DMS 273 treated with DMSO at 0.1 percent for 48 hours (cell line): ENCODE measurements at regions not wholly inside any gene's neighbourhood (a gene's known extent, or its start where the extent isn't known, plus 50 kb on each side); places are given as distances from the start of the nearest gene placed in this dataset.

ENCODE experiments used
- DNase-seq: peaks from one replicate; lab custom pipeline; 2025; lab: John Stamatoyannopoulos, UW

- DNase-seq = no peak
These were observed 103.6 kb upstream of the TBL1XR1 start for GRCh38 chr3:177300842-177301241.

DNA sequence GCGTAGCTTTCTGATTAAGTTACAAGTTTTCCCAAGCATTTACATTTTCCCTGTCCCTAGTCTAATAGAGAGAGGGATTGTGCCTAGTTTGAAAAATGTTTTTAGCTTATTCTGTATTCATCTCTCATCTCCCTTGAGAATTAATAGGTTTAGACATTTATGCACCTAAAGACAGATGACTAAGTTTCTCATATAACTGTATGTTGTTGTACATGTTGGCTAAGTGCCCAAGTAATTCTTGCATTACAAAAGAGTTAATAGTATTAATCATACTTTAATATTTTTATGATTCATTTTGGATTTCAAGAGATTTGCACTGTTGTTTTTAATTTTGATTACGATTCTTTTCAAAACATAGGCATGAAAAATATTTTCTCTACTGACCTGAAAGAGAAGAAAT is 109.0 kb upstream of the TBL1XR1 start:
- no peak for DNase-seq

- no peak for DNase-seq
These were observed 110.1 kb upstream of the TBL1XR1 start for GRCh38 chr3:177307391-177307790.

DNA sequence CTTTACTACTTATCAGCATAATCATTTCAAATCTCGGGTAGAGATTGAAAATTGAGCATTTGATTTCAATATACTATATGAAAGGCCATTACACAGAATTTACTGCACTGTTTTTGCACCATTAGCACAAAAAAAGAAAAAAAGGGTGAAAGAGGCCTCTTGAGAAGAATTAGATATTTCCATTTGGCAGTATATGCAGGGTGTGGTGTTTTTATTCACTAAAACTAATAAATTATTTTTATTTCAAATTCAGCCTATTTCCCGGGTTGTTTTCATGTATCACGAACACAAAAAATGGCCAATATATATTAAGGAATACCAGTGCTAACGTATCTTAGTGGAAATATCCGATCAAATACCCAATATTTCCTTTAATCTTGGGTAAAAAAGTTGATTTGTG is 110.5 kb upstream of the TBL1XR1 start:
- no peak for DNase-seq

- DNase-seq = no peak
These were observed 111.0 kb upstream of the TBL1XR1 start for GRCh38 chr3:177308286-177308685.

DNA sequence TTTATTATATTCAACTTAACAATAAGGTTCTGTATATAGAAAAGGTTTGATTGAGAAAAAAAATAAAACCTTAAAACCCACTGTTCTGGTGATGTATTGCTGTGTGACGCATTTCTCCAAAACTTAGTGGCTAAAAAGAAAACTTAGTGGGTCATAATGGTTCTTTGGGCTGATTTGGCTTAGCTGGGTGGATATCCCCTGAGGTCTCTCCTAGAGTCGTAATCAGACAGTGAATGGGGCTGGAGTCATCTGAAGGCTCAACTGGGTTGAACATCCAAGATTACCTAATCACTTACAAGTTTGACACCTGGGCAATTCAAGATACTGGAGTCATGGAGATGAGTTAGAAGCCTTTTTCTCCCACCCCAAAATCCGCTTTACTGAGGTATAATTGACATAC is 111.6 kb upstream of the TBL1XR1 start:
- DNase-seq = no peak

DNA sequence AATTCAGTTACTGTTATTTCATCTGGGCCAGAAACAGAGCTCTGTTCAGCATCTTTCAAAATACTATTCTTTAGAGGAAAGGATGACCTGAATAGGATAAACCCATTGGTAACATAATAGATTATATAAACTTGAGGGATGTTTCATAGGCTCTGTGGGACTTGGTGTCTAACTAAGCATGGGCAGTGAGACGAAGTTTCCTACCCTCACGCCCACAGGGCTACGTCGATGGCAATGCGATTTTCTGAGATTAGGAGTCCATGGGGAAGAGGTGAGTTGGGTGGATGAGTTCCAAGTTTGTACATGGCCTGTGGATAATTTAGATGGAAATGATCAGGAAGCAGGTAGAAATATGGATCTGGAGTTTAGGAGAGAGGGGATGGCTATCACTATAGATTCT is 115.2 kb upstream of the TBL1XR1 start:
- no peak for DNase-seq

DNA sequence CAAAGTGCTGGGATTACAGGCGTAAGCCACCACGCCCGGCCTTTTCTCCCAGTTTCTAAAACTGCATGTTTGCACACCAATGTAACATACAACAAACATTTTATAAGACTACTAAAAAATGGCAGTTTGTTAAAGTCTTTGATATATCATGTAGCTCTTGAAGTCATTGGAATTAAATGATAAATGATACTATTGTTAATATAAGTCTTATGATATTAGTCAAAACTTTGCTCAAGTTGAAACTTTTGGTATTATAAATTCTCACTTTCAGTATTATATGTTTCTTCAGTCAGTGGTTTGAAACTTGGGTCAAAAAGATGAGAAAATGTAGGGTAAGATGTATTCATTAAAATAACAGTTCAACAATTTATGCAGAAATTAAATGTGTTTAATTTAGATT is 117.6 kb upstream of the TBL1XR1 start:
- no peak for DNase-seq

GRCh38 chr3:177317247-177317646 is 120.0 kb upstream of the TBL1XR1 start:
- DNase-seq = no peak

- DNase-seq = no peak
These were observed 121.3 kb upstream of the TBL1XR1 start for GRCh38 chr3:177318559-177318958.

DNA sequence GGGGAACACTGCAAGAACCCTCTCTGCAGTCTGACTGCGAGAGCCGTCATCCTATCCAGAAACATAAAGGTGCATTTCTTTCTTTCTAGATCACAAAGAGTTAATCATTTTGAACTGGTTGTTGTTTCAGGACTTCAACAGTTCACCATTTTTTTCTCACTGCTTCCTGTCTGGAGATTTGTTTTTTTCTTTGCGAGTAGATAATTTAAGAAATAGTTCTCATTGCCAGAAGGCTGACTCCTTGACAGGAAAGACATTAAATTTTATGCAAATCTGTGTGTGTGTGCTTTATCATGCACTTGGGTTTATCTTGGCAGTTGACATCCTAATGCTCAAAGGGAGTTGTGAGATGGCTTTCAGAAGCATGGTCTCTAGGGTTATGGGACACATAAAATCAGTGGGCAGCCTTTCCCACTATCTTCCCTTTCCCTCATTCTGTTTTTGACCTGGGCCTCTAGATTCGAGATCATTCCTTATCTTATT is 123.5 kb upstream of the TBL1XR1 start:
- DNase-seq = no peak

DNA sequence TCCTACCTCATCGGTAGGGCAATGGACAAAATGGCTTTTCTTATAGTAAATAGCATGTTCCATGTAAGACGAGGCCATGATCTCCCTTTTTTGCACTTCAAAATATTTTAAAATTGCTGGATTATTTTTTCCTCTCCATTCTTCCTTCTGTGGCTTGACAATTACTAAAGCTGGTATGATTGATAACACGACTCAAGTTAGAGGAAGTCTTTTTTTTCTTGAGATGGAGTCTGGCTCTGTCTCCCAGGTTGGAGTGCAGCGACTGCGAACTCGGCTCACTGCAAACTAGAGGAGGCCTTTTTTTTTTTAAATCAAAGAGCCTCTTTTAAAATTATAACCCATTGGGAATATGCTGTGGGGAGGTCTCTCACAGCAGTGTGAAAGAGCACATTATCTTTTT is 124.5 kb upstream of the TBL1XR1 start:
- DNase-seq = no peak

DNA sequence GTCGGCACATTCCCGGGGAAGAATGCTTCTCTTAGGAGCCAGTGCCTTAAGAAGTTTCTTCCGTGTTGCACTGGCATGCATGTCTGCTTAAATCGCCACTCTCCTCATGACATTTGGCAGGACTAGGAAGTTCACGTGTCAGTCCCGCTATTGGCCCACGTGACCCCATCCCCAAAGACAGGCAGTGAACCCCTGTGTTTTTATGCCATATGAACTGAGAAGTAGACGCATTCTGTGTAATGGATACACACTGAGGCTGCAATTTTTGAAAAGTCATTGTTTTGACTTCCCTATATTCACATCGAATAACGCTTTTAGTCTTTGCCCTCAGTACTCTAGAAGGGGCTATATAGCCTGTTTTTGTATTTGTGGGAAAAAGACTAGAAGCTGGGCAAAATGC is 125.6 kb upstream of the TBL1XR1 start:
- DNase-seq = no peak

- DNase-seq = no peak
These were observed 132.6 kb upstream of the TBL1XR1 start for GRCh38 chr3:177329854-177330253.

- no peak for DNase-seq
These were observed 133.5 kb upstream of the TBL1XR1 start for GRCh38 chr3:177330779-177331178.

GRCh38 chr3:177331203-177331835 is 134.0 kb upstream of the TBL1XR1 start:
- no peak for DNase-seq

GRCh38 chr3:177332955-177333354 is 135.7 kb upstream of the TBL1XR1 start:
- no peak for DNase-seq

- no peak for DNase-seq
These were observed 136.5 kb upstream of the TBL1XR1 start for GRCh38 chr3:177333533-177334520.

GRCh38 chr3:177334803-177335202 is 137.5 kb upstream of the TBL1XR1 start:
- DNase-seq = no peak

- DNase-seq = no peak
These were observed 138.4 kb upstream of the TBL1XR1 start for GRCh38 chr3:177335728-177336127.

GRCh38 chr3:177336873-177337450 is 139.7 kb upstream of the TBL1XR1 start:
- DNase-seq = no peak

DNA sequence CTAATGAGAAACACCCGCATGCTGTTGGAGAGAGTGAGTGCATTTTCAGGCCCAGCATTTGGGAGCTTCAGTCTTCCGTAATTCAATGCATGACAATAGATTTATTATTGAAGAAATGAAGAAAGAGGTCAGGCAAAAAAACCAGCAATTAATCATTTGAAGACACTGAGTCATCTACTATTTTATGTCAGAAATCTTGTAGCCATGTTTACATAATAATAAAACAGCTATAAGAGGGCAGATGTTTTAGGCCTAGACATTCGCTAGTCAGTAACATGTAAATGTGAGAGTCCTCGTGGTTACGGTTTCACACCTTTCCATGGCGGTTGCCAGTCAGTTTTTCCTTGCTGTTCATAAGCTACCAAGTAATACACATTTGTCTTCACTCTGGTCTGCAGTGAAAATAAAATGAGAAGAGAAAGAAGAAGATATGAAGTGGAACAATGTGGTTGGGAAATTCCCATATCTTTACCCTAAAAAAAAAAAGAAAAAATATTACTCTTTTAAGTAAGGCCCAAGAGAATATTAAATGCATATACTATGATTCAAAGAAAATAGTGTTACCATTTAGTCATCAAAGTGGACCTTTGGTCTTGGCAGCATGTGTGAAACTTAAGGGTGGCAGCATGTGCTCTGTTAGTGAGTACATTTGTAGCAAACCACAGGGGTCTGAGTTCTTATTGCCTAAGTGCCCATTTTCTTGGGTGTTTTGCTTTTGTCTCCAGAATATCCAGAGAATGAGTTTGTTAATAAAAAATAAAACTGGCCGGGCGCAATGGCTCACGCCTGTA is 140.5 kb upstream of the TBL1XR1 start:
- no peak for DNase-seq
